ENCODE measurements at regions not wholly inside any gene's neighbourhood (a gene's known extent, or its start where the extent isn't known, plus 50 kb on each side); places are given as distances from the start of the nearest gene placed in this dataset.

DNA sequence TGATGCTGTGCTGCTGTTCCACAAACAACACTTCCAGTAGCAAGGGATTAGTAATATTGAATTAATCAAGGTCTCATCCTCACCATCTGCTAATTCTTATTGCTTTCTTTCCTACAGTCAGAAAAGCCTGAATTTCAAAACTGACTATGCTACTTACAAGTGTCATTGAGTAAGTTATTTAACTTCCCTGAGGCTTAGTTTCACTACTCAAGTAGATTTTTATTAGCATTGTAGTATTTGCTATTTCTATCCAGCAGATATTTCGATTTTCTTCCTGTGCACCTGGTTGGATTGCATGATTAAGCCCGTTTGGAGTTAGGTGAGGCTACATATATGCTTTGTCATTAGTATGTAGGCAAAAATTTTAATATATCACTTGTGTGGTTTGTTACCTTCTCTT lies 591.5 kb downstream of the TRHDE start:
- Mint-ChIP-seq H3K4me1 (no peaks in the 10 kb centered on the region), H3K36me3 (no peaks in the 10 kb centered on the region), H3K27ac (no peak overlapping the region), H3K27me3 (no peaks in the 10 kb centered on the region), H3K4me3 (no peak overlapping the region), H3K9me3 (peaks cover 0 to 8% (median 0%) of the 10 kb centered on the region in 8 donors)
- CTCF ChIA-PET (ENCODE audit: partially characterized antibody), result no interaction called here
- no peak overlapping the region for H3K27ac ChIP-seq (ENCODE audit: low read depth, low read length)
- no peaks in the 10 kb centered on the region for H3K9me3 ChIP-seq (ENCODE audit: control insufficient read depth in 1 of 2, low read length in 2 of 2)
- POLR2A ChIA-PET (ENCODE audit: partially characterized antibody), result no interaction called here
- no peak overlapping the region for H3K4me3 ChIP-seq (ENCODE audit: low read length in 2 of 2)
- no peaks in the 10 kb centered on the region for H3K36me3 ChIP-seq (ENCODE audit: insufficient read depth, low read length)
- DNase-seq, result no peak
- H3K27me3 ChIP-seq (ENCODE audit: insufficient read depth, low read length), result no peaks in the 10 kb centered on the region
- no peaks in the 10 kb centered on the region for H3K4me1 ChIP-seq (ENCODE audit: insufficient read depth, low read length)
- intact Hi-C loops (cut with micrococcal nuclease), result no loop called here

GRCh38 chr12:72865921-72866320 lies 593.8 kb downstream of the TRHDE start:
- H3K27ac ChIP-seq (ENCODE audit: low read depth, low read length), result no peak overlapping the region
- H3K27me3 Mint-ChIP-seq, result no peaks in the 10 kb centered on the region
- H3K27me3 ChIP-seq (ENCODE audit: insufficient read depth, low read length), result no peaks in the 10 kb centered on the region
- H3K27ac Mint-ChIP-seq, result no peak overlapping the region
- H3K36me3 ChIP-seq (ENCODE audit: insufficient read depth, low read length), result no peaks in the 10 kb centered on the region
- no peak for DNase-seq
- peaks cover 0 to 7% (median 0%) of the 10 kb centered on the region in 8 donors for H3K9me3 Mint-ChIP-seq
- H3K4me1 ChIP-seq (ENCODE audit: insufficient read depth, low read length), result no peaks in the 10 kb centered on the region
- ChIA-PET CTCF (ENCODE audit: partially characterized antibody) (no interaction called here), POLR2A (ENCODE audit: partially characterized antibody) (no interaction called here)
- no peak overlapping the region for H3K4me3 ChIP-seq (ENCODE audit: low read length in 2 of 2)
- no peaks in the 10 kb centered on the region for H3K36me3 Mint-ChIP-seq
- no peak overlapping the region for H3K4me3 Mint-ChIP-seq
- no peaks in the 10 kb centered on the region for H3K4me1 Mint-ChIP-seq
- no peaks in the 10 kb centered on the region for H3K9me3 ChIP-seq (ENCODE audit: control insufficient read depth in 1 of 2, low read length in 2 of 2)
- intact Hi-C loops (cut with micrococcal nuclease), result no loop called here

DNA sequence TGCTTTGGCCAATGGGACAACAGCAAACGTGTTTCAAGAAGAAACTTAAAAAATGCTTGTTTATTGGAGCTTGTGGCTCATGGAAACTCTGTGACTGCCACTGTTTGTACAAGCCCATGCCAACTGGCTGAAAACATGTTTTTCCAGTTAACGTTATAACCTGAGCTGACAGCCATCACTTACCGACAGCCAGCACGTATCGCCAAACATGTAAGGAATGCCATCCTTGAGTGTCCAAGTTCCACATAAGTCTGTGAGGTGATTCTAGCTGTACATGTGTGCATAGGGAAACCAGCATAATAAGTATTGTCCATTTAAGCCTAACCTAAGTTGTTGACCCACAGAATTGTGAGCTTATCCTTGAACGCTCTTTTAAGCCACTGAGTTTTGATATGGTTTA lies 596.9 kb downstream of the TRHDE start:
- Histone ChIP-seq H3K4me3 (ENCODE audit: low read length in 2 of 2) (no peak overlapping the region), H3K27me3 (ENCODE audit: insufficient read depth, low read length) (no peaks in the 10 kb centered on the region), H3K4me1 (ENCODE audit: insufficient read depth, low read length) (no peaks in the 10 kb centered on the region), H3K9me3 (ENCODE audit: control insufficient read depth in 1 of 2, low read length in 2 of 2) (no peaks in the 10 kb centered on the region), H3K36me3 (ENCODE audit: insufficient read depth, low read length) (no peaks in the 10 kb centered on the region), H3K27ac (ENCODE audit: low read depth, low read length) (no peak overlapping the region)
- DNase-seq, result no peak
- peaks cover 0 to 5% (median 0%) of the 10 kb centered on the region in 8 donors for H3K9me3 Mint-ChIP-seq
- no peak overlapping the region for H3K27ac Mint-ChIP-seq
- POLR2A ChIA-PET (ENCODE audit: partially characterized antibody), result no interaction called here
- no peaks in the 10 kb centered on the region for H3K4me1 Mint-ChIP-seq
- H3K4me3 Mint-ChIP-seq, result no peak overlapping the region
- intact Hi-C loops (cut with micrococcal nuclease), result no loop called here
- CTCF ChIA-PET (ENCODE audit: partially characterized antibody), result no interaction called here
- no peaks in the 10 kb centered on the region for H3K36me3 Mint-ChIP-seq
- H3K27me3 Mint-ChIP-seq, result no peaks in the 10 kb centered on the region

DNA sequence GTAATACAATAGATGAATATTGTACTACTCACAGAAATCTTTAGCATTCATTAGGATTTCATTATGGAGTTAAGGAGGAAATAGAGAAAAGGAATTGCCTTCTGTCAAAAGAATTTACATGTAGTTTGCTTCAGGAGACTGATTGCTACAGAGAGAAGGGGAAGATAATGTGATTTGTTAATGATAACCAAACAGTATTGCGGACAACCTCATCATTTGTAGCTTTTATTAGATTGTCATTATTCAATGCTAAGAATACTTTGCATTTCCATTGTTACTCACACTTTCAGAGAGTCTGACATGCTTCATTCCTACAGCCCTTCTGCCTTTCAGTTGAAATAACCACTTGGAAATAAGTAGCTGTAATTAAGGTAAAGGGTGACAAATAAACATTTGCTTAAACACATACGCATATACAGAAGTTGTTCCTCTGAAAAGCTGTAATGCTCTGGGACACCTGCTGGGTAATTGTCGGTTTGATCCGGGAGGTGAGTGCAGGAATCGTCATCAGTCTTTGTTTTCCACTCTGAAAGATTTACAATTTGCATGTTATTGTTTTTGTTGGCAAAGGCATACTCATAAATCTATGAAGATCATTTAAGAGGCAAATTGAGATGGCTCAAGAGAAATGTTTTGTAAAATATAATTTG lies 600.2 kb downstream of the TRHDE start:
- CTCF ChIA-PET (ENCODE audit: partially characterized antibody), result no interaction called here
- Mint-ChIP-seq H3K9me3 (peaks cover 5 to 15% (median 8%) of the 10 kb centered on the region in 8 donors), H3K27me3 (no peaks in the 10 kb centered on the region)

DNA sequence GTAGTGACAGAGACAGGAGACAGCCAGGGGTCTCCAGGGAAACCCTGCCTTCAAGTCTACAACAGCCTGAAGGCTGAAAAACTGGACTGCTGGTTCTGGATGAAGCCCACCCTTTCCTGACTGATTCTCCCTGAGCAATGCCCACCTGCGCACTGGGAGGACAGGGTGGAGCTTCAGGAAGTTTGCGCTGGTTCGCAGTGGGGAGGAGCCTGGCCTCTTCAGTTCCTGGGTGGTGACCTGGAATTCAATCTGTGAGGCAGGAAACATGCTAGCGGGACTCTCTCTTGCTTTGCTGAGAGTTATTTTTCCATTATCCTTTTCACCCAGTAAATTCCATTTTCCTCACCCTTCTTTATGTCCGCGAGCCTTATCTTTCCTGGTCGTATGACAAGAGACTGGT lies 600.8 kb downstream of the TRHDE start:
- no peaks in the 10 kb centered on the region for H3K27me3 Mint-ChIP-seq
- DNase-seq, result no peak
- no peaks in the 10 kb centered on the region for H3K9me3 ChIP-seq (ENCODE audit: control insufficient read depth in 1 of 2, low read length in 2 of 2)
- intact Hi-C loops (cut with micrococcal nuclease), result no loop called here
- no peak overlapping the region for H3K27ac Mint-ChIP-seq
- no peaks in the 10 kb centered on the region for H3K36me3 ChIP-seq (ENCODE audit: insufficient read depth, low read length)
- H3K4me1 ChIP-seq (ENCODE audit: insufficient read depth, low read length), result no peaks in the 10 kb centered on the region
- no peak overlapping the region for H3K4me3 Mint-ChIP-seq
- H3K9me3 Mint-ChIP-seq, result peaks cover 5 to 18% (median 10%) of the 10 kb centered on the region in 8 donors
- no peak overlapping the region for H3K4me3 ChIP-seq (ENCODE audit: low read length in 2 of 2)
- H3K27ac ChIP-seq (ENCODE audit: low read depth, low read length), result no peak overlapping the region
- ChIA-PET POLR2A (ENCODE audit: partially characterized antibody) (no interaction called here), CTCF (ENCODE audit: partially characterized antibody) (no interaction called here)
- no peaks in the 10 kb centered on the region for H3K36me3 Mint-ChIP-seq
- H3K4me1 Mint-ChIP-seq, result no peaks in the 10 kb centered on the region
- H3K27me3 ChIP-seq (ENCODE audit: insufficient read depth, low read length), result no peaks in the 10 kb centered on the region

More for the DNA sequence above, 600.2 kb downstream of the TRHDE start:
- Histone ChIP-seq H3K27ac (ENCODE audit: low read depth, low read length) (no peak overlapping the region), H3K9me3 (ENCODE audit: control insufficient read depth in 1 of 2, low read length in 2 of 2) (no peaks in the 10 kb centered on the region), H3K36me3 (ENCODE audit: insufficient read depth, low read length) (no peaks in the 10 kb centered on the region), H3K27me3 (ENCODE audit: insufficient read depth, low read length) (no peaks in the 10 kb centered on the region), H3K4me3 (ENCODE audit: low read length in 2 of 2) (no peak overlapping the region), H3K4me1 (ENCODE audit: insufficient read depth, low read length) (no peaks in the 10 kb centered on the region)
- H3K27ac Mint-ChIP-seq, result no peak overlapping the region
- H3K4me1 Mint-ChIP-seq, result no peaks in the 10 kb centered on the region
- no peaks in the 10 kb centered on the region for H3K36me3 Mint-ChIP-seq
- intact Hi-C loops (cut with micrococcal nuclease), result no loop called here
- POLR2A ChIA-PET (ENCODE audit: partially characterized antibody), result no interaction called here
- H3K4me3 Mint-ChIP-seq, result no peak overlapping the region
- no peak for DNase-seq

GRCh38 chr12:72876092-72876491 lies 603.9 kb downstream of the TRHDE start:
- H3K27me3 Mint-ChIP-seq, result no peaks in the 10 kb centered on the region
- no peak for DNase-seq
- H3K4me1 Mint-ChIP-seq, result no peaks in the 10 kb centered on the region
- no peak overlapping the region for H3K4me3 ChIP-seq (ENCODE audit: low read length in 2 of 2)
- H3K27ac Mint-ChIP-seq, result no peak overlapping the region
- no peak overlapping the region for H3K27ac ChIP-seq (ENCODE audit: low read depth, low read length)
- no peaks in the 10 kb centered on the region for H3K27me3 ChIP-seq (ENCODE audit: insufficient read depth, low read length)
- H3K4me1 ChIP-seq (ENCODE audit: insufficient read depth, low read length), result no peaks in the 10 kb centered on the region
- POLR2A ChIA-PET (ENCODE audit: partially characterized antibody), result no interaction called here
- H3K4me3 Mint-ChIP-seq, result no peak overlapping the region
- peaks cover 0 to 6% of the 10 kb centered on the region in 2 donors for H3K9me3 ChIP-seq (ENCODE audit: control insufficient read depth in 1 of 2, low read length in 2 of 2)
- CTCF ChIA-PET (ENCODE audit: partially characterized antibody), result no interaction called here
- intact Hi-C loops (cut with micrococcal nuclease), result no loop called here
- no peaks in the 10 kb centered on the region for H3K36me3 Mint-ChIP-seq
- H3K9me3 Mint-ChIP-seq, result peaks cover 5 to 22% (median 10%) of the 10 kb centered on the region in 8 donors
- no peaks in the 10 kb centered on the region for H3K36me3 ChIP-seq (ENCODE audit: insufficient read depth, low read length)

- Mint-ChIP-seq H3K9me3 (peaks cover 0 to 3% (median 0%) of the 10 kb centered on the region in 8 donors), H3K27me3 (no peaks in the 10 kb centered on the region), H3K27ac (no peak overlapping the region), H3K36me3 (no peaks in the 10 kb centered on the region), H3K4me1 (no peaks in the 10 kb centered on the region), H3K4me3 (no peak overlapping the region)
- intact Hi-C loops (cut with micrococcal nuclease), result no loop called here
- Histone ChIP-seq H3K36me3 (ENCODE audit: insufficient read depth, low read length) (no peaks in the 10 kb centered on the region), H3K4me1 (ENCODE audit: insufficient read depth, low read length) (no peaks in the 10 kb centered on the region), H3K27ac (ENCODE audit: low read depth, low read length) (no peak overlapping the region), H3K4me3 (ENCODE audit: low read length in 2 of 2) (no peak overlapping the region), H3K27me3 (ENCODE audit: insufficient read depth, low read length) (no peaks in the 10 kb centered on the region), H3K9me3 (ENCODE audit: control insufficient read depth in 1 of 2, low read length in 2 of 2) (no peaks in the 10 kb centered on the region)
- CTCF ChIA-PET (ENCODE audit: partially characterized antibody), result no interaction called here
- POLR2A ChIA-PET (ENCODE audit: partially characterized antibody), result no interaction called here
- no peak for DNase-seq
Observed at GRCh38 chr12:72888693-72889092, 616.5 kb downstream of the TRHDE start.

GRCh38 chr12:72889791-72890190 lies 617.6 kb downstream of the TRHDE start:
- Mint-ChIP-seq H3K4me3 (no peak overlapping the region), H3K27me3 (no peaks in the 10 kb centered on the region), H3K36me3 (no peaks in the 10 kb centered on the region), H3K4me1 (no peaks in the 10 kb centered on the region), H3K27ac (no peak overlapping the region), H3K9me3 (peaks cover 0 to 3% (median 0%) of the 10 kb centered on the region in 8 donors)
- CTCF ChIA-PET (ENCODE audit: partially characterized antibody), result no interaction called here
- no peaks in the 10 kb centered on the region for H3K4me1 ChIP-seq (ENCODE audit: insufficient read depth, low read length)
- H3K9me3 ChIP-seq (ENCODE audit: control insufficient read depth in 1 of 2, low read length in 2 of 2), result no peaks in the 10 kb centered on the region
- H3K36me3 ChIP-seq (ENCODE audit: insufficient read depth, low read length), result no peaks in the 10 kb centered on the region
- intact Hi-C loops (cut with micrococcal nuclease), result no loop called here
- DNase-seq, result no peak
- no peaks in the 10 kb centered on the region for H3K27me3 ChIP-seq (ENCODE audit: insufficient read depth, low read length)
- H3K27ac ChIP-seq (ENCODE audit: low read depth, low read length), result no peak overlapping the region
- H3K4me3 ChIP-seq (ENCODE audit: low read length in 2 of 2), result no peak overlapping the region
- POLR2A ChIA-PET (ENCODE audit: partially characterized antibody), result no interaction called here
